ENCODE measurements at regions not wholly inside any gene's neighbourhood (a gene's known extent, or its start where the extent isn't known, plus 50 kb on each side); places are given as distances from the start of the nearest gene placed in this dataset.
A peak's percentile ranks its signal among the peaks of the same experiment; 100 is the strongest.

DNA sequence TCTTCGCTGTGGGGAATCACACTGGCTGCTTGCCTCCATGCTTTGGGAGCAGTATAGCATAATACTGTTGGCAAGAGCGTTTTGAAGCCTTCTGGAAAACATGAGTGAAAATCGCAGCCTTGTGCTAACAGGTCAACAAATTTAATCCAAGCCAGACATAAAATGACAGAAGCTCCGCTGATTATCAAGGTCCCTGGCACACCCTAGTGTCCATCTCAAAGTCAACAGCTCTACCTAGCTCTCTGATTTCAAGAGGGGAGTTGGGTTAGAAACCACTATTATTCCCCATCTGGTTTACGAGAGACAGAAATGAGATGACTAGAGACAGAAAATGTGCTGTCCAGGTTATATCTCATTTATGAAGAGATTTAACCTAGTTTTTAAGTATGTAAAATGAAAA lies 73.6 kb upstream of the MDFIC2 start:
- H3K4me1 Mint-ChIP-seq (ENCODE audit: insufficient read depth, unreplicated experiment), result no peaks in the 10 kb centered on the region
- no peaks in the 10 kb centered on the region for H3K9me3 Mint-ChIP-seq (ENCODE audit: unreplicated experiment)
- TF ChIP-seq, protein P1, sequence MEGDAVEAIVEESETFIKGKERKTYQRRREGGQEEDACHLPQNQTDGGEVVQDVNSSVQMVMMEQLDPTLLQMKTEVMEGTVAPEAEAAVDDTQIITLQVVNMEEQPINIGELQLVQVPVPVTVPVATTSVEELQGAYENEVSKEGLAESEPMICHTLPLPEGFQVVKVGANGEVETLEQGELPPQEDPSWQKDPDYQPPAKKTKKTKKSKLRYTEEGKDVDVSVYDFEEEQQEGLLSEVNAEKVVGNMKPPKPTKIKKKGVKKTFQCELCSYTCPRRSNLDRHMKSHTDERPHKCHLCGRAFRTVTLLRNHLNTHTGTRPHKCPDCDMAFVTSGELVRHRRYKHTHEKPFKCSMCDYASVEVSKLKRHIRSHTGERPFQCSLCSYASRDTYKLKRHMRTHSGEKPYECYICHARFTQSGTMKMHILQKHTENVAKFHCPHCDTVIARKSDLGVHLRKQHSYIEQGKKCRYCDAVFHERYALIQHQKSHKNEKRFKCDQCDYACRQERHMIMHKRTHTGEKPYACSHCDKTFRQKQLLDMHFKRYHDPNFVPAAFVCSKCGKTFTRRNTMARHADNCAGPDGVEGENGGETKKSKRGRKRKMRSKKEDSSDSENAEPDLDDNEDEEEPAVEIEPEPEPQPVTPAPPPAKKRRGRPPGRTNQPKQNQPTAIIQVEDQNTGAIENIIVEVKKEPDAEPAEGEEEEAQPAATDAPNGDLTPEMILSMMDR (IDR thresholded peaks at IDR 0.05; ENCODE audit: unreplicated experiment), result no peak
- BruUV-seq (replicated peaks), result no TSS peak
- ChIA-PET POLR2A (no interaction called here), CTCF (interaction anchor here (1.0 kb wide), 1 partner anchor 322 kb away, joined by 3 read pairs; no protein-coding TSS in a partner anchor)
- no peak overlapping the region for H3K27ac Mint-ChIP-seq (ENCODE audit: low read depth, unreplicated experiment)
- DNase-seq (ENCODE audit: unreplicated experiment), result no peak
- H3K27me3 Mint-ChIP-seq (ENCODE audit: insufficient read depth, unreplicated experiment), result peaks cover 68% of the 10 kb centered on the region
- intact Hi-C loops (cut with micrococcal nuclease), result no loop called here
- no peaks in the 10 kb centered on the region for H3K36me3 Mint-ChIP-seq (ENCODE audit: insufficient read depth, unreplicated experiment)
- H3K4me3 Mint-ChIP-seq (ENCODE audit: unreplicated experiment), result no peak overlapping the region

DNA sequence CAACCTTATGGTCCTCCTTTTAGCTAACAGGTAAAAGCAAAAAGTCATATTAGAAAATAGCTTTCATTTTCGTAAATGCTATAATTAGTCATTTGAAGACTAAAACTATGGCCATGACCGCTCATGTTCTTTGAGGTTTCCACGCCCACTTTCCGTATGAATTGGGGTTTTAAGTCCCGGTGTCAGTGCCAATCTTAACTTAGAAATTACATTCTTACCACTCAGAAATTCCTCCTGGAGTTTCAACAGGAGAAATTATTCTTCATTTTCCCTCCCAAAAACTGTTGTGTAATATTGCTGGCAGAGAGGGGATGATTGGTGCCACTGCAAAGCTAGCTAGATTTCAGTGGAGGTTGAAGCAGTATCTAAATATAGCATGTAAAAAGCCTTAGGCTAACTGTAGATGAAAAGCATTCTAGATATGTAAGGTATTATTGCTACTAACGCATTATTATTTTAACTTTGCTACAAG lies 71.0 kb upstream of the MDFIC2 start:
- no peak overlapping the region for H3K4me3 Mint-ChIP-seq (ENCODE audit: unreplicated experiment)
- no peak overlapping the region for H3K27ac Mint-ChIP-seq (ENCODE audit: low read depth, unreplicated experiment)
- no TSS peak for BruUV-seq (replicated peaks)
- no peaks in the 10 kb centered on the region for H3K4me1 Mint-ChIP-seq (ENCODE audit: insufficient read depth, unreplicated experiment)
- DNase-seq (ENCODE audit: unreplicated experiment), result peak; percentile 4
- ChIA-PET POLR2A (no interaction called here), CTCF (interaction anchor here (1.3 kb wide), 1 partner anchor 24 kb away, joined by 8 read pairs; no protein-coding TSS in a partner anchor)
- TF ChIP-seq, protein P1 (IDR thresholded peaks at IDR 0.05; ENCODE audit: unreplicated experiment), result no peak
- intact Hi-C loops (cut with micrococcal nuclease), result no loop called here
- H3K9me3 Mint-ChIP-seq (ENCODE audit: unreplicated experiment), result no peaks in the 10 kb centered on the region
- H3K36me3 Mint-ChIP-seq (ENCODE audit: insufficient read depth, unreplicated experiment), result no peaks in the 10 kb centered on the region
- H3K27me3 Mint-ChIP-seq (ENCODE audit: insufficient read depth, unreplicated experiment), result peaks cover 49% of the 10 kb centered on the region

GRCh38 chr3:70374179-70374578 lies 61.7 kb upstream of the MDFIC2 start:
- DNase-seq (ENCODE audit: unreplicated experiment), result no peak
- BruUV-seq (replicated peaks), result no TSS peak
- Mint-ChIP-seq H3K36me3 (ENCODE audit: insufficient read depth, unreplicated experiment) (no peaks in the 10 kb centered on the region), H3K9me3 (ENCODE audit: unreplicated experiment) (no peaks in the 10 kb centered on the region), H3K27me3 (ENCODE audit: insufficient read depth, unreplicated experiment) (peaks cover 80% of the 10 kb centered on the region), H3K4me1 (ENCODE audit: insufficient read depth, unreplicated experiment) (no peaks in the 10 kb centered on the region), H3K27ac (ENCODE audit: low read depth, unreplicated experiment) (no peak overlapping the region), H3K4me3 (ENCODE audit: unreplicated experiment) (no peak overlapping the region)
- TF ChIP-seq, protein P1 (IDR thresholded peaks at IDR 0.05; ENCODE audit: unreplicated experiment), result no peak
- ChIA-PET CTCF (interaction anchor here (0.6 kb wide), 2 partner anchors 176 to 1554 kb away, joined by 3 read pairs; no protein-coding TSS in a partner anchor), POLR2A (interaction anchor here (0.6 kb wide), 1 partner anchor 159 kb away, joined by 3 read pairs; no protein-coding TSS in a partner anchor)
- intact Hi-C loops (cut with micrococcal nuclease), result no loop called here
